ENCODE measurements at regions not wholly inside any gene's neighbourhood (a gene's known extent, or its start where the extent isn't known, plus 50 kb on each side); places are given as distances from the start of the nearest gene placed in this dataset.
"Not testable (repeated sequence)": the region's sequence is repeated elsewhere in the genome, so short reads cannot be mapped to it uniquely, and the experiment has no call there.

DNA sequence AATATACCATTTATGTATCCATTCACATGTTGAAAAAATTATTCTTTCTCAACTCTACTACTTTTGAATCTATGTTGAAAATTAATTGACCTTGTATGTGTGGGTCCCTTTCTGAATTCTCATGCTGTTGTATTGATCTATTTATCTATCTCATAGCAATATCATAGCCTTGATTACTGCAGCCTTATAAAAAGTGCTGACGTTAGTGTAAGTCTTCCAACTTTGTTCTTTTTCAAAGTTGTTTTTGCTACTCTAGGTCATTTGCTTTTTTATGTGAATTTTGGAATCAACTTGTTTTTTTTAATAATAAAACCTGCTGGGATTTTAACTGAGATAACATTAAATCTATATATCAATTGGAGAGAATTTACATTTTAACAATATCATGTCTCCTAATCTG, 52.2 kb upstream of the PAX3 start:
- no peak for DNase-seq

- DNase-seq, result no peak
These were observed 54.2 kb upstream of the PAX3 start for GRCh38 chr2:222352981-222353380.

GRCh38 chr2:222353993-222354392, 55.2 kb upstream of the PAX3 start:
- DNase-seq, result peak; percentile 25

GRCh38 chr2:222355860-222356259, 57.1 kb upstream of the PAX3 start:
- DNase-seq, result peak; percentile 89

- no peak for DNase-seq
These were observed 59.1 kb upstream of the PAX3 start for GRCh38 chr2:222357930-222358329.

DNA sequence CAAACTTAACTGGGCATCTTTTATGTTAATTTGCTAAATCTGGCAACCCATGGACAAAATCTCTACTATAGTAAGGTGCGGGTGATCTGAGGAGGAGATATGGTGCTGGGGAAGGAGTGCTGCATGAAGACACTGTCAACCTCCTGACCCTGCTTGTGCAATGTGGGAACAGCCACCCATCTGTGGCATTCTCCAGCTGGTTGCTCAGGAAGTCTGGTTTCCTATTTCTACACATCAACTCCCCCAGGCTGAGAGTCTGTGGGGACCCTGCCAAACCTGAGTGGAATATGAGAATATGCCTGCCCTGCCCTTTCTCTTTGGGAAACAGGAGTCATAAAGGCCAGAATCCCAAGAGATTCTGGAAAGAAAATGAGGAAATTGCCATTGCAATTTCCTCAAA, 60.1 kb upstream of the PAX3 start:
- DNase-seq, result no peak

- DNase-seq, result no peak
These were observed 61.3 kb upstream of the PAX3 start for GRCh38 chr2:222360146-222360545.

DNA sequence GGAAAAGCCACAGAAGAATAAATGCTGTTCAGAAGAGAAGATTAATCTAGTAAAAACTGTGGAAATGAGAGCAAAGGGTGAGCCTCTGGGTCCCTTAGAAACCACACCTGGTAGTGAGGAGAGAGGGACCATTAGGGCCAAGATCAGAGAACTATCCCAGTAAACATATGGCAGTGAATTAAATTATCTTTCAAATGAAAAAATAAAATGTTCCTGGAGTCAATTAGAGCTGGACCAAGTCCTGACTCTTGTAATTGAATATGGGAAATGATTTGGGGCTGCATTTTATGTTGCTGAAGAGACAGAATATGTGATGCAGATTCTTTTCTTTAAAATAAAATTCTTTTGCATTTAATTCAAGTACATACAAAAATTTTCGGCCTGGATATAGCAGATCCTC, 62.2 kb upstream of the PAX3 start:
- DNase-seq, result no peak

GRCh38 chr2:222361787-222362186, 62.6 kb upstream of the SGPP2 start:
- no peak for DNase-seq

DNA sequence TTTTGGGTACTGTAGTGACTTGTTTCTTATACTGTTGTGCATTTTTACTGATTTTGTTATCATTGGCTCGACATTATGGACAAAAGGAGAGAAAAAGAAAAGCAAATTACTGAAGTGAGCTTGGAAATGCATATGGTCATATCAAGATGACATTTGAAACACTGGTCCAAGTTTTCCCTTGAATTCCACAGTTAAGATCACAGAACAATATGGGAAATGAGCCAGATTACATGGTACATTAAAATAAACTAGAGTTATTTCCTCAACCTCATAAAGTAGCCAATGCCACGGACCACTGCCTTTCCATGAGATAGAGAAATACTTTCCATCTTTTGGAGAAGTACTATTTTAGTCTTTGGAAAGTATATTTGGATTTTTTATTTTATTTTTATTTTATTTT, 62.0 kb upstream of the SGPP2 start:
- DNase-seq, result no peak

- DNase-seq, result no peak
These were observed 60.0 kb upstream of the SGPP2 start for GRCh38 chr2:222364285-222364895.

GRCh38 chr2:222368280-222368679, 56.1 kb upstream of the SGPP2 start:
- DNase-seq, result not testable (repeated sequence)

- DNase-seq, result no peak
These were observed 51.4 kb upstream of the SGPP2 start for GRCh38 chr2:222372993-222373392.
